Activated CD4-positive, alpha-beta memory T cell treated with anti-CD3 and anti-CD28 coated beads, Interleukin-2, amount 10 ng/mL, durations not matched to agents 7 days and 5 days (primary cell): ENCODE measurements at regions not wholly inside any gene's neighbourhood (a gene's known extent, or its start where the extent isn't known, plus 50 kb on each side); places are given as distances from the start of the nearest gene placed in this dataset.

Source experiments
- CTCF ChIA-PET: fragments of 350-600 bp; sonication (Branson Sonifier 250); formaldehyde crosslinking; loops from one replicate; lab custom pipeline; 2021; ENCODE audit warnings: antibody characterized with exemption, inconsistent platforms; lab: Charles Lee
- POLR2A ChIA-PET: fragments of 350-600 bp; sonication (Branson Sonifier 250); formaldehyde crosslinking; loops from one replicate; lab custom pipeline; 2021; ENCODE audit warnings: antibody characterized with exemption; lab: Charles Lee
- DNase-seq: peaks from one replicate; pipeline ENCODE4 v3.0.0-alpha.2; 2020
- H3K27ac Mint-ChIP-seq: one replicate; pipeline ENCODE4 v1.8.0; 2021; ENCODE audit warnings: mild to moderate bottlenecking, mixed read lengths
- H3K27me3 Mint-ChIP-seq: one replicate; pipeline ENCODE4 v1.8.0; 2021; ENCODE audit warnings: mixed read lengths
- H3K36me3 Mint-ChIP-seq: one replicate; pipeline ENCODE4 v1.8.0; 2021; ENCODE audit warnings: low read depth, mixed read lengths
- H3K4me1 Mint-ChIP-seq: one replicate; pipeline ENCODE4 v1.8.0; 2021; ENCODE audit warnings: mixed read lengths
- H3K4me3 Mint-ChIP-seq: one replicate; pipeline ENCODE4 v1.8.0; 2021; ENCODE audit warnings: mild to moderate bottlenecking, mixed read lengths
- H3K9me3 Mint-ChIP-seq: one replicate; pipeline ENCODE4 v1.8.0; 2021; ENCODE audit warnings: mixed read lengths

GRCh38 chr2:34979148-34979547 lies 1376.4 kb upstream of the CRIM1 start:
- CTCF ChIA-PET = no interaction called here
- Mint-ChIP-seq H3K4me3 (no peak overlapping the region), H3K27me3 (no peaks in the 10 kb centered on the region), H3K9me3 (peaks cover 11% of the 10 kb centered on the region), H3K36me3 (no peaks in the 10 kb centered on the region), H3K4me1 (no peaks in the 10 kb centered on the region), H3K27ac (no peak overlapping the region)
- no peak for DNase-seq
- POLR2A ChIA-PET = no interaction called here

DNA sequence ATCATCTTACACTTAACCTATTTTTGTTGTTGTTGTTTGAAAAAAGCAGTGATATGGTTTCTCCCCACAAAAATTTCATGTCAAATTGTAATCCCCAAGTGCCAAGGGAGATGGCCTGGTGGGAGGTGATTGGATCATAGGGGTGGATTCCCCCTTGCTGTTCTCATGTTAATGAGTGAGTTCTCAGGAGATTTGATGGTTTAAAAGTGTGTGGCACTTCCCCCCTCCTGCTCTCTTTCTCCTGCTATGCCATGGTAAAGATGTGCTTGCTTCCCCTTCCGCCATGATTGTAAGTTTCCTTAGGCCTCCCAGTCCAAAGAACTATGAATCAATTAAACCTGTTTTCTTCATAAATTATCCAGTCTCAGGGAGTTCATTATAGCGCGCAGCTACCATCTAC lies 1362.7 kb upstream of the FAM98A start:
- Mint-ChIP-seq H3K9me3 (no peaks in the 10 kb centered on the region), H3K27ac (no peak overlapping the region), H3K4me3 (no peak overlapping the region), H3K27me3 (no peaks in the 10 kb centered on the region), H3K36me3 (no peaks in the 10 kb centered on the region), H3K4me1 (no peaks in the 10 kb centered on the region)
- ChIA-PET POLR2A (no interaction called here), CTCF (no interaction called here)
- no peak for DNase-seq

DNA sequence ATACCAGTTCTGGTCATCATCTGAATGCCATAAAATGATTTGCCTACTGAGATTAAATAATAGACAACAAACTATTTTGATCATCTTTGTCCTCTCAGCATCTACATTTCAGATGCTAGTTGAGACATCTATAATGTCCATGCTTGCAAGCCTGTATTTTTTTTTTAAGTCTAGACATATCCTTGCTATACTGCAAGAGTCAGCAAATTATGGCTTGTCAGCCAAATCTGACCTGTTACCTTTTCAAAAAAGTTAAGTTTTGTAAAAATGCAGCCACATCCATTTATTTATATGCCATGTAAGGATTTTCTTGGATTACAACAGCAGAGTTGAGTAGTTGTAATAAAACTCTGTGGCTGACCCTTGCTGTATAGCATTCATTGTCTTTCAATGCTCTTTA lies 1355.7 kb upstream of the FAM98A start:
- peaks cover 3% of the 10 kb centered on the region for H3K9me3 Mint-ChIP-seq
- CTCF ChIA-PET = no interaction called here
- H3K36me3 Mint-ChIP-seq = no peaks in the 10 kb centered on the region
- no peak for DNase-seq
- H3K27me3 Mint-ChIP-seq = no peaks in the 10 kb centered on the region
- no peaks in the 10 kb centered on the region for H3K4me1 Mint-ChIP-seq
- no peak overlapping the region for H3K27ac Mint-ChIP-seq
- POLR2A ChIA-PET = no interaction called here
- no peak overlapping the region for H3K4me3 Mint-ChIP-seq

GRCh38 chr2:34950797-34951196 lies 1351.7 kb upstream of the FAM98A start:
- Mint-ChIP-seq H3K9me3 (peaks cover 5% of the 10 kb centered on the region), H3K4me3 (no peak overlapping the region), H3K27me3 (no peaks in the 10 kb centered on the region), H3K27ac (no peak overlapping the region), H3K4me1 (no peaks in the 10 kb centered on the region), H3K36me3 (no peaks in the 10 kb centered on the region)
- DNase-seq = no peak
- POLR2A ChIA-PET = no interaction called here
- CTCF ChIA-PET = no interaction called here

DNA sequence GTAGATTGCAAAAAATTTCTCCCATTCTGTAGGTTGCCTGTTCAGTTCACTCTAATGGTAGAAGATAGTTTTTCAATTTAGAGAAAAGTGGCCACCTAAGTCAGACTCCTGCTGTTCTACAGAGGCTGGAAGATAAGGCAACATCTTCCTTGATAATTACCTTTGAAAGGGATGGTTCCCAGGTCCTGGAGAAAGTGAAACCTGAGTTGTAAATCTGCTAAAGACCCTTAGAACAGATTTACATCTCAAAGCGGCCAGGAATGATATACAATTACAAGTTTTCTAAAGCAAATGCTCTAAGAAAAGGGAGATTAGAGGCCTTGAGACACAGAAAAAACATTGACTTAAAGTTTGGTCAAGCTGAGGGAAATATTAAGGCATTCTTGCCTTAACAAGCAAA lies 1350.2 kb upstream of the FAM98A start:
- no peak for DNase-seq
- H3K27ac Mint-ChIP-seq = no peak overlapping the region
- no peaks in the 10 kb centered on the region for H3K36me3 Mint-ChIP-seq
- ChIA-PET POLR2A (no interaction called here), CTCF (no interaction called here)
- no peak overlapping the region for H3K4me3 Mint-ChIP-seq
- no peaks in the 10 kb centered on the region for H3K27me3 Mint-ChIP-seq
- H3K4me1 Mint-ChIP-seq = no peaks in the 10 kb centered on the region
- H3K9me3 Mint-ChIP-seq = peaks cover 5% of the 10 kb centered on the region

DNA sequence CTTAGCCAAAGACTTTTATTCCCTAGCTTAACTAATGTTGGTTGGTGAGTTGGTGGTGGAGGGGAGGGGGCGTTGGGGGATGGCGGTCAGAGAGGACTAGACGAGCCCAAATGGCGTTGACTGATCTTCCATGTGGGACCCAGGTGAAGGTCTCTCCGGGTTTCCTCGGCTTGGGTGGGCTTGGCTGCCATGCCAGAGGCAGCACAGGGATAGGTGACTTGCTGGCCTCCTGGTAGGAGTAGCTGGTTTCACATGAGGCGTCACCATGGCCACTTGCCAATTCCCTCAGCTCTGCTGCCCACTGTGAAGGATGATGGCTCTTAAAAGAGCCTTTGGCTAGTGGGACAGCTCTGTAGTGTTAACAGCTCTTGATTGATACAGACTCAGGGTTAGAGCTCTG lies 1337.0 kb upstream of the FAM98A start:
- H3K27me3 Mint-ChIP-seq = no peaks in the 10 kb centered on the region
- no peak overlapping the region for H3K4me3 Mint-ChIP-seq
- H3K9me3 Mint-ChIP-seq = peaks cover 10% of the 10 kb centered on the region
- H3K36me3 Mint-ChIP-seq = no peaks in the 10 kb centered on the region
- ChIA-PET POLR2A (no interaction called here), CTCF (no interaction called here)
- no peak overlapping the region for H3K27ac Mint-ChIP-seq
- H3K4me1 Mint-ChIP-seq = no peaks in the 10 kb centered on the region
- no peak for DNase-seq

DNA sequence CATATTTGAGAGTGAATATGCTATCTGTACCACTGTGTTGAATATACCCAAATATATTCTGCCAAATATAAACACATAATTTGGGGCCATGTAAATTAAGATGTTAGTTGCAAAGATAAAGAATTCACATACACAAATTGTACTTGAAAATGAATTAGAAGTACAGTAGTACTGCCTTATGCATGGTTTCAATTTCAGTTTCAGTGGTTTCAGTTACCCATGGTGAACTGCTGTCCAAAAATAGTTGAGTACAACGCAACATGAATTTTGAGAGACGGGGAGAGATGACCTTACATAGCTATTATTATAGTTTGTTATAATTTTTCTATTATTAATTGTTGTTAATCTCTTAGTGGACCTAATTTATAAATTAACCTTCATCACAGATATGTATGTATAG lies 1313.0 kb upstream of the FAM98A start:
- POLR2A ChIA-PET = no interaction called here
- CTCF ChIA-PET = no interaction called here
- DNase-seq = no peak
- Mint-ChIP-seq H3K4me1 (no peaks in the 10 kb centered on the region), H3K27ac (no peak overlapping the region), H3K9me3 (peaks cover 4% of the 10 kb centered on the region), H3K27me3 (no peaks in the 10 kb centered on the region), H3K4me3 (no peak overlapping the region), H3K36me3 (no peaks in the 10 kb centered on the region)

- H3K4me3 Mint-ChIP-seq = no peak overlapping the region
- POLR2A ChIA-PET = no interaction called here
These were observed 1311.0 kb upstream of the FAM98A start for GRCh38 chr2:34909992-34910705.

GRCh38 chr2:34907812-34908211 lies 1308.7 kb upstream of the FAM98A start:
- peaks cover 7% of the 10 kb centered on the region for H3K9me3 Mint-ChIP-seq
- H3K4me3 Mint-ChIP-seq = no peak overlapping the region
- ChIA-PET POLR2A (no interaction called here), CTCF (no interaction called here)
- H3K27me3 Mint-ChIP-seq = no peaks in the 10 kb centered on the region
- no peaks in the 10 kb centered on the region for H3K4me1 Mint-ChIP-seq
- H3K27ac Mint-ChIP-seq = no peak overlapping the region
- no peak for DNase-seq
- H3K36me3 Mint-ChIP-seq = no peaks in the 10 kb centered on the region

More at GRCh38 chr2:34909992-34910705, 1311.0 kb upstream of the FAM98A start:
- no peaks in the 10 kb centered on the region for H3K4me1 Mint-ChIP-seq
- no peaks in the 10 kb centered on the region for H3K27me3 Mint-ChIP-seq
- no peaks in the 10 kb centered on the region for H3K36me3 Mint-ChIP-seq
- CTCF ChIA-PET = no interaction called here
- H3K9me3 Mint-ChIP-seq = peaks cover 7% of the 10 kb centered on the region
- no peak overlapping the region for H3K27ac Mint-ChIP-seq
- no peak for DNase-seq

GRCh38 chr2:34901739-34902138 lies 1302.6 kb upstream of the FAM98A start:
- no peak overlapping the region for H3K27ac Mint-ChIP-seq

GRCh38 chr2:34899079-34899478 lies 1300.0 kb upstream of the FAM98A start:
- DNase-seq = no peak
- no peaks in the 10 kb centered on the region for H3K36me3 Mint-ChIP-seq
- H3K9me3 Mint-ChIP-seq = no peaks in the 10 kb centered on the region
- H3K4me1 Mint-ChIP-seq = no peaks in the 10 kb centered on the region
- no peak overlapping the region for H3K27ac Mint-ChIP-seq
- ChIA-PET CTCF (no interaction called here), POLR2A (no interaction called here)
- H3K4me3 Mint-ChIP-seq = no peak overlapping the region
- no peaks in the 10 kb centered on the region for H3K27me3 Mint-ChIP-seq

More at GRCh38 chr2:34901739-34902138, 1302.6 kb upstream of the FAM98A start:
- POLR2A ChIA-PET = no interaction called here
- Mint-ChIP-seq H3K9me3 (peaks cover 3% of the 10 kb centered on the region), H3K27me3 (no peaks in the 10 kb centered on the region), H3K4me1 (no peaks in the 10 kb centered on the region), H3K36me3 (no peaks in the 10 kb centered on the region), H3K4me3 (no peak overlapping the region)
- CTCF ChIA-PET = no interaction called here
- no peak for DNase-seq

DNA sequence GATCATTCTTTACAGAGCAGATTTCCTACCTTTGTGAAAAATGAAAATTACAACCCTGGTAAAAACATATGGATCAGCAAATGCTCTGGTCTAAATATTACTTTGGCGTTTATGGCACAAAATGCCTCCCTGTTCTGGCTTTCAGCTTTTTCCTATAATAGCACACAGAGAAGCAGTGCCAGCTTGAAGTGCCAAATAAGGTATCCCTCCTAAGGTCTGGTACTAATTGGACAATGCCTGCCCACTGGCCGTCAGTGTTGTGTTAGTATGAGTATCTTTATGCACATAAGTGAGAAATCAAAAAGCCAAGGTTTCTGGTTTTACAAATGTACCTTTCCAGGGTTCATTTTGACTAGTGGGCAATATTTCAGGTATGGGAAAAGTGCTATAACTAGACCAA lies 1293.7 kb upstream of the FAM98A start:
- Mint-ChIP-seq H3K36me3 (no peaks in the 10 kb centered on the region), H3K27me3 (no peaks in the 10 kb centered on the region), H3K4me1 (no peaks in the 10 kb centered on the region), H3K27ac (no peak overlapping the region), H3K9me3 (peaks cover 4% of the 10 kb centered on the region), H3K4me3 (no peak overlapping the region)
- no peak for DNase-seq
- ChIA-PET CTCF (no interaction called here), POLR2A (no interaction called here)

DNA sequence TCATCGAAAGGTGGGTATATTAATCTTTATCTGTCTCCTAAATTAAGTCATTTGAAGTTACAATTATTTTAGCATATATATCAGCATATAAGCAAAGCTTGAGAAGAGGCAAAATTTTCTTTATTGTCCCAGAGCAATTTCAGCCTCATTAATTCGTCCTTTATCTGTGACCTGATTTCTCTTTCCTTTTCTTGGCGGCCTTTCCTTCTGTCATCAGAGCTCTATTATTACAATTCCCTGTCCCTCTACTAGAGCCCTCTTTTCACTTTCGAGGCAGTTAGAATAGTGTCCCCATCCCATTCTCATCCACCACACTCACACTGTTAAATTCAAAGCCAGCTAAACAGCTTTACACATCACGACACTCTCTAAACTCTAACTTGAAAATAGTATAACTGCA lies 1293.2 kb upstream of the FAM98A start:
- no peak for DNase-seq
- no peaks in the 10 kb centered on the region for H3K27me3 Mint-ChIP-seq
- ChIA-PET CTCF (no interaction called here), POLR2A (no interaction called here)
- peaks cover 4% of the 10 kb centered on the region for H3K9me3 Mint-ChIP-seq
- no peaks in the 10 kb centered on the region for H3K4me1 Mint-ChIP-seq
- no peaks in the 10 kb centered on the region for H3K36me3 Mint-ChIP-seq
- H3K27ac Mint-ChIP-seq = no peak overlapping the region
- no peak overlapping the region for H3K4me3 Mint-ChIP-seq

- H3K27me3 Mint-ChIP-seq = no peaks in the 10 kb centered on the region
- H3K27ac Mint-ChIP-seq = no peak overlapping the region
- H3K4me1 Mint-ChIP-seq = no peaks in the 10 kb centered on the region
- ChIA-PET CTCF (no interaction called here), POLR2A (no interaction called here)
- H3K36me3 Mint-ChIP-seq = no peaks in the 10 kb centered on the region
- no peak overlapping the region for H3K4me3 Mint-ChIP-seq
- peaks cover 4% of the 10 kb centered on the region for H3K9me3 Mint-ChIP-seq
- DNase-seq = no peak
These were observed 1276.1 kb upstream of the FAM98A start for GRCh38 chr2:34875091-34875745.
